ENCODE measurements at regions not wholly inside any gene's neighbourhood (a gene's known extent, or its start where the extent isn't known, plus 50 kb on each side); places are given as distances from the start of the nearest gene placed in this dataset.

DNA sequence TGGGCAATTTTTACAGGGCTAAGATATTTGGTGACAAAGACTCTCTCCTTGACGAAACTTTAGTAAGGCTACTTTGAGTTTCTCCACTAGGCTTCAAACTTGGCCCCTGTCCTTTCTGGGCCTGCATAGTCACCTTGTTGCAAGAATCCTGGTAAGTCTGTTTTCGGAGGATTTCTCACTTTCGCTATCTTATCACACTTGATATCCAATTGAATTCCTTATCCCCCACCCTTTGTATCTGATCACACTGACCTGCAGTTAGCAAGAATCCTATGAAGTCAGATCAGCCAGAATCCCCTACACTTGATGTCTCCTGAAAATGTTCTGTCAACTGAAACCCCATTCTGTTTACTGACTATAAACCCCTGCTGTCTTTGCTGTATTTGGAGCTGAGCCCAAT, 499.8 kb upstream of the GCFC2 start:
- no peak for TF ChIP-seq CTCF (IDR thresholded peaks at IDR 0.05)
- TF ChIP-seq POLR2A (IDR thresholded peaks at IDR 0.05), result no peak
- no peak for TF ChIP-seq POLR2AphosphoS5 (IDR thresholded peaks at IDR 0.05)
